Lower lobe of right lung (tissue), 2 donors: ENCODE measurements at regions not wholly inside any gene's neighbourhood (a gene's known extent, or its start where the extent isn't known, plus 50 kb on each side); places are given as distances from the start of the nearest gene placed in this dataset.

Experiments used
- ATAC-seq, 2 donors: fragments of 200-7000 bp; cut with Tn5 transposase; one replicate each; pipeline ENCODE4 v1.9.1; 2020 to 2022; ENCODE audit warnings: mild to moderate bottlenecking in 2 of 2, moderate library complexity in 2 of 2
- DNase-seq: peaks from one replicate; pipeline ENCODE4 v3.0.0-alpha.2; 2020
- H3K27ac ChIP-seq: fragments of 200-600 bp; one replicate; pipeline ENCODE4 v1.8.0; 2022
- H3K27me3 ChIP-seq: fragments of 200-600 bp; one replicate; pipeline ENCODE4 v1.8.0; 2022; ENCODE audit warnings: low read depth
- H3K36me3 ChIP-seq: fragments of 200-600 bp; one replicate; pipeline ENCODE4 v1.8.0; 2022; ENCODE audit warnings: mild to moderate bottlenecking
- H3K4me1 ChIP-seq: fragments of 200-600 bp; one replicate; pipeline ENCODE4 v1.8.0; 2022
- H3K4me3 ChIP-seq: fragments of 200-600 bp; one replicate; pipeline ENCODE4 v1.8.0; 2022; ENCODE audit warnings: mild to moderate bottlenecking
- H3K9me3 ChIP-seq: fragments of 200-600 bp; one replicate; pipeline ENCODE4 v1.8.0; 2022
- intact Hi-C: fragments of 100-400 bp; cut with DNase I; formaldehyde crosslinking; loops from one replicate; pipeline ENCODE4 v1.11.0; 2022
- TF ChIP-seq, protein P1 (sequence below): fragments of 200-600 bp; IDR thresholded peaks from one replicate; pipeline ENCODE4 v1.8.0; 2022; ENCODE audit warnings: antibody characterized with exemption, mild to moderate bottlenecking
- donor health status: DM: no; HTN: yes; CAD: no; lungs with severe emphysema.

DNA sequence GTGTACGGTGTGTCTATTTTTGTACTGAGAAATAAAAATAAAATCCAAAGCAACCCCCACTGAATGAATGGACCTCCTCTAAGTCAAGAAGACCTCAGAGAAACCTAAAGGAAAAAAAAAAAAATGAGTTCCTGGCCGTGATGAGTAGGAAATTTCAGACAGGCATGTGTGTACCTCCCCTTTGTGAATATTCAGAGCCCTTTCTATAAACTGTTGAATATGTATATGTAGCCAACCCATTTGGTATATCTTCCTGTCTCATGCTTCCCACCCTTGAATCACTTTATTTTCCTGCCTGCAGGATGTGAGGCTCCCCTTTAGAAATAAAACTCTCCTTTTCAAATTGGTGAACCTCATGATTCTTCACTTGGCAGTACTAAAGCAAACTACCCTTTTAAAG is 887.8 kb upstream of the NCAM2 start:
- Histone ChIP-seq H3K27me3 (no peaks in the 10 kb centered on the region), H3K36me3 (no peaks in the 10 kb centered on the region), H3K4me3 (no peak overlapping the region), H3K9me3 (no peaks in the 10 kb centered on the region), H3K4me1 (no peaks in the 10 kb centered on the region), H3K27ac (no peak overlapping the region)
- DNase-seq (no peak), ATAC-seq (no peak)
- TF ChIP-seq, protein P1, sequence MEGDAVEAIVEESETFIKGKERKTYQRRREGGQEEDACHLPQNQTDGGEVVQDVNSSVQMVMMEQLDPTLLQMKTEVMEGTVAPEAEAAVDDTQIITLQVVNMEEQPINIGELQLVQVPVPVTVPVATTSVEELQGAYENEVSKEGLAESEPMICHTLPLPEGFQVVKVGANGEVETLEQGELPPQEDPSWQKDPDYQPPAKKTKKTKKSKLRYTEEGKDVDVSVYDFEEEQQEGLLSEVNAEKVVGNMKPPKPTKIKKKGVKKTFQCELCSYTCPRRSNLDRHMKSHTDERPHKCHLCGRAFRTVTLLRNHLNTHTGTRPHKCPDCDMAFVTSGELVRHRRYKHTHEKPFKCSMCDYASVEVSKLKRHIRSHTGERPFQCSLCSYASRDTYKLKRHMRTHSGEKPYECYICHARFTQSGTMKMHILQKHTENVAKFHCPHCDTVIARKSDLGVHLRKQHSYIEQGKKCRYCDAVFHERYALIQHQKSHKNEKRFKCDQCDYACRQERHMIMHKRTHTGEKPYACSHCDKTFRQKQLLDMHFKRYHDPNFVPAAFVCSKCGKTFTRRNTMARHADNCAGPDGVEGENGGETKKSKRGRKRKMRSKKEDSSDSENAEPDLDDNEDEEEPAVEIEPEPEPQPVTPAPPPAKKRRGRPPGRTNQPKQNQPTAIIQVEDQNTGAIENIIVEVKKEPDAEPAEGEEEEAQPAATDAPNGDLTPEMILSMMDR: no peak
- intact Hi-C loops: no loop called here

DNA sequence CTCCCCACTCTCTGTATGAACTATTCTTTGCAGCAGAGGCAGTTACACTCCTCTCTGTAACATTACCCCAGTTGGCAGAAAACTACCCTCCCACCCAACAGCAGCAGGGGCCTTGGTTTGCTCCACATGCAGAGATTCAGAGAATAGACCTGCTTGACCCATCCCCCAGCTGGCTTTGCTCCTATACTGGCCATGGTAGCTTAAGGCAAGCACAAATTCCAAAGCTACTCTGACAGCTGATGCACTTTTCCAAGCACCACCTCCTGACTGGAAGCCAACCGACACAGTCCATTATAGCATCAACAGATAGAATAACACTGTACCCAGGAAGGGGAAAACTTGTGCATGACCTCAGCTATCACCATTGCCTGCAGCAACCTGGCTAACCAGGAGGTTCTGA is 846.5 kb upstream of the NCAM2 start:
- intact Hi-C loops: no loop called here
- Histone ChIP-seq H3K4me3 (no peak overlapping the region), H3K4me1 (no peaks in the 10 kb centered on the region), H3K27ac (no peak overlapping the region), H3K9me3 (peaks cover 6% of the 10 kb centered on the region), H3K27me3 (no peaks in the 10 kb centered on the region), H3K36me3 (no peaks in the 10 kb centered on the region)
- ATAC-seq (no peak), DNase-seq (no peak)
- TF ChIP-seq, protein P1: no peak

DNA sequence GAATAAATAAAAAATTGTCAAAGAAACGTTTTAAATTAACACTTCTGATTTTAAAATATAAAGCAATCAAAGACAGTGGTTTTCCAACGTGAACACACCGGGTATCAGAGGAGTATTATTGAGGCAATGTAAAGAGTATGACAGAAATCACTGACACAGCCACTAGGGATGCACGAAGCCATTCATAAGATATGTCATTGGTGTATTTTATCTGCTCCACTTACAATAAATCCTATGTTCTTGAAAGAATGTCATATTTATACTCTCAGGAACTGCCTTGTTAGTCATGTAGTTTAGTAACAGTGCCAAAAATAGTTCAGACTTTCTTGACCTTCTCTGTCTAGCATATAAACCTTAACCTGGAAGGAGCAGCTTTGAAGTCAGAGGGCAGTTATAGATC is 835.0 kb upstream of the NCAM2 start:
- TF ChIP-seq, protein P1: no peak
- no peak for ATAC-seq
- Histone ChIP-seq H3K4me1 (no peaks in the 10 kb centered on the region), H3K27me3 (no peaks in the 10 kb centered on the region), H3K27ac (no peak overlapping the region), H3K36me3 (no peaks in the 10 kb centered on the region), H3K4me3 (no peak overlapping the region), H3K9me3 (no peaks in the 10 kb centered on the region)
- no peak for DNase-seq
- intact Hi-C loops: no loop called here

DNA sequence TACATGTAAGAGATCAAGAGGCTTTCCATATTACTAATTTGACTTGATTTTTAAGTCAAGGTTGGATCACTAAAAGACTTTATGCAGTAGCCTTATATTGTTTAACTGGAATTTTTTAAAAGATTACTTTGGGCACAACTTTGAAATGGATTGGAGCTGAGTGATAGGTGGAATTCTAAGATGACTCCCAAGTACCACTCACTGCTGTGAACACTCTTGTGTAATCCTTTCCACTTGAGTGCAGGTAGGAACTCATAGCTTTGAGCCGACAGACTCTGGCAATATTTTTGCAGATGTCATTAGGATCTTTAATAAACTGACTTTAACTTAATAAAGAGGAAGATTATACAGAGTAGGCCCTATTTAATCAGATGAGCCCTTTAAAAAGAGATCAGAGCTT is 831.1 kb upstream of the NCAM2 start:
- Histone ChIP-seq H3K27ac (no peak overlapping the region), H3K36me3 (no peaks in the 10 kb centered on the region), H3K4me3 (no peak overlapping the region), H3K27me3 (no peaks in the 10 kb centered on the region), H3K4me1 (no peaks in the 10 kb centered on the region), H3K9me3 (no peaks in the 10 kb centered on the region)
- TF ChIP-seq, protein P1: no peak
- intact Hi-C loops: no loop called here
- ATAC-seq (peak; percentile 59 to 64), DNase-seq (no peak)

DNA sequence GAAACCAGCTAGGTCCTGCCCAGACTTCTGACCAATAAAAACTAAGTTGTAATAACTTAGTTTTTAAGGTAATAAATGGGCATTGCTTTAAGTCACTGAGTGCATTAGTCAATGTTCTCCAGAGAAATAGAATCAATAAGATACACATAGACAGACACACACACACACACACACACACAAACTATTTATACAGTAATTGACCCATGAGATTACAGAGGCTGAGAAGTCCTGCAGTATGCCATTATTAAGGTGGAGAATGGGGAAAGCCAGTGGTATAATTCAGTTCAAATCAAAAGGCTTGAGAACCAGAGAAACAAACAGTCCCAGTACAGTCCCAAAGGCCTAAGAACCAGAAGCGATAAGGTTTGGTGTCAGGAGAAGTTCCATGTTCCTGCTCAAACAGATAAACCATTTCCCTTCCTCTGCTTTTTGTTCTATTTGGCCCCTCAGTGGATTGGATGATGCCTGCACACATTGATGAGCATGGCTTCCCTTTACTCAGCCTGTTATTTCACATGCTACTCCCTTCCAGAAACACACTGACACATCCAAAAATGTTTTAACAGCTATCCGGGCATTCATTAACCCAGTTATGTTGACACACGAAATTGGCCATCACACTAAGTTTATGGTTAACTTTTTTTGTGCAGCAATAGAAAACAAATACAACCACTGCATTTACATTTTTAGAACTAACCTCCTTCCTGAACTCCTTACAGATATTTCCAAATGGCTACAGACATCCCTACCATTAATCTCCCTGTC is 828.2 kb upstream of the NCAM2 start:
- Histone ChIP-seq H3K27ac (no peak overlapping the region), H3K4me3 (no peak overlapping the region), H3K36me3 (no peaks in the 10 kb centered on the region), H3K9me3 (no peaks in the 10 kb centered on the region), H3K4me1 (no peaks in the 10 kb centered on the region), H3K27me3 (no peaks in the 10 kb centered on the region)
- ATAC-seq: no peak
- TF ChIP-seq, protein P1: no peak
- DNase-seq: no peak
- intact Hi-C loops: no loop called here
